Tibial nerve (tissue), 4 donors: ENCODE measurements at regions not wholly inside any gene's neighbourhood (a gene's known extent, or its start where the extent isn't known, plus 50 kb on each side); places are given as distances from the start of the nearest gene placed in this dataset.

Source experiments
- CTCF ChIP-seq, 5 experiments: fragments of 200-600 bp in 3 of 5; fragments of 450-650 bp in 2 of 5; sonication (generic) in 3 of 5; IDR thresholded peaks; one replicate each; pipeline ENCODE4 v1.5.1; 2016 to 2019; ENCODE audit warnings: antibody characterized with exemption in 5 of 5, mild to moderate bottlenecking in 3 of 5, moderate library complexity in 2 of 5
- EP300 ChIP-seq, 2 donors: sonication (generic); formaldehyde crosslinking; IDR thresholded peaks; one replicate each; pipeline ENCODE4 v1.6.1; 2017; ENCODE audit warnings: antibody characterized with exemption in 2 of 2, mild to moderate bottlenecking in 1 of 2
- POLR2A ChIP-seq, 2 donors: fragments of 450-650 bp; IDR thresholded peaks; one replicate each; pipeline ENCODE4 v1.6.1; 2017; ENCODE audit warnings: antibody characterized with exemption in 2 of 2, mild to moderate bottlenecking in 2 of 2, moderate library complexity in 2 of 2

DNA sequence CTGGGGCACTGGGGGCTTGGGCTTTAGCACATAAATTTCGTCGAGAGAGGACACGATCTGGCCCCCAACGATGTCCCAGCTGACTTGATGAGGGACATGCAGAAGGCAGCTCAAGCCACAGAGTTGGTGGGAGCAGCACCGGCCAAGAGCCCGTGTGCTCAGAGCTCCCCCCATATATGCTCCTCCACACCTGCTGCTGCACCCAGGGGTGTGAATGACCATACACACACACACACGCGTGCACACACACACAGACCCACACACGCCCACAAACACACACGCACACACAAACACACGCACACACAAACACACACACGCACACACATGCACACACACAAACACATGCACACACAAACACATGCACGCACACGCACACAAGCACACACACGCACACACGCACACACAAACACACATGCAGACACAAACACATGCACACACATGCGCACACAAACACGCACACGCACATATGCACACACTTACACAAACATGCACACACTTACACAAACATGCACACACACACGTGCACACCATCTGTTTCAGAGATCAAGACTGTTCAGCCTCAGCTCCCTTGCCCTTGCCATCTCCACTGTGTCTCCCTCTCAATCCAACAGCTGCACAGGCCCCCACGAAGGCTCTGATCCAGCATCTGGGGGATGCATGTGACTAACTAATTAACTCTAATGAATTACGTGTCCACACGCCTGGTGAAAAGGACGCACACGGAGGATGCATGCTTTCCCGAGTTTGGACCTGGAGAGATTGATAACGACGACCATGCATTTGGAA, 85.6 kb upstream of the TNRC6C start:
- TF ChIP-seq POLR2A (IDR thresholded peaks at IDR 0.05) (no peak), CTCF (IDR thresholded peaks at IDR 0.05) (no peak), EP300 (IDR thresholded peaks at IDR 0.05) (no peak)
